ENCODE measurements at regions not wholly inside any gene's neighbourhood (a gene's known extent, or its start where the extent isn't known, plus 50 kb on each side); places are given as distances from the start of the nearest gene placed in this dataset.

DNA sequence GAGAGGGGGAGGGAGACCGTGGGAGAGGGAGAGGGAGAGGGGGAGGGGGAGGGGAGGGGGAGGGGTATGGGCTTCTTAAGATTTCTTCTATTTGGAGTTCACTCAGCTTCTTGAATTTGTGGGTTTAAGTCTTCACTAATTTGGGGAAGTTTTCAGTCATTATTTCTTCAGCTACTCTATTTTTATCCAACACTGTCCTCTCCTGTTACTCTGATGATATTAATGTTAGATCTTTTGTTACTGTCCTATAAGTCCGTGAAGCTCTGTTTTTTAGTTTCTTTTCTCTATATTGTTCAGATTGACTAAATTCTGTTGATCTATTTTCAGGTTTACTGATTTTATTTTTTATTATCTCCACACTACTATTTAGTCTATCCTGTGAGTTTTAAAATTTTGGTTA lies 351.5 kb upstream of the TPM1 start:
- TF ChIP-seq, protein P1, sequence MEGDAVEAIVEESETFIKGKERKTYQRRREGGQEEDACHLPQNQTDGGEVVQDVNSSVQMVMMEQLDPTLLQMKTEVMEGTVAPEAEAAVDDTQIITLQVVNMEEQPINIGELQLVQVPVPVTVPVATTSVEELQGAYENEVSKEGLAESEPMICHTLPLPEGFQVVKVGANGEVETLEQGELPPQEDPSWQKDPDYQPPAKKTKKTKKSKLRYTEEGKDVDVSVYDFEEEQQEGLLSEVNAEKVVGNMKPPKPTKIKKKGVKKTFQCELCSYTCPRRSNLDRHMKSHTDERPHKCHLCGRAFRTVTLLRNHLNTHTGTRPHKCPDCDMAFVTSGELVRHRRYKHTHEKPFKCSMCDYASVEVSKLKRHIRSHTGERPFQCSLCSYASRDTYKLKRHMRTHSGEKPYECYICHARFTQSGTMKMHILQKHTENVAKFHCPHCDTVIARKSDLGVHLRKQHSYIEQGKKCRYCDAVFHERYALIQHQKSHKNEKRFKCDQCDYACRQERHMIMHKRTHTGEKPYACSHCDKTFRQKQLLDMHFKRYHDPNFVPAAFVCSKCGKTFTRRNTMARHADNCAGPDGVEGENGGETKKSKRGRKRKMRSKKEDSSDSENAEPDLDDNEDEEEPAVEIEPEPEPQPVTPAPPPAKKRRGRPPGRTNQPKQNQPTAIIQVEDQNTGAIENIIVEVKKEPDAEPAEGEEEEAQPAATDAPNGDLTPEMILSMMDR (conservative IDR thresholded peaks at IDR 0.05 in 1 of 2, IDR thresholded peaks at IDR 0.05 in 1 of 2; ENCODE audit: low read depth in 1 of 2, low read length in 2 of 2), result no peak
- no peak for TF ChIP-seq EZH2 (IDR thresholded peaks at IDR 0.05; ENCODE audit: low read length, missing control alignments)

Data from fibroblast of lung (primary cell).